ENCODE measurements at regions not wholly inside any gene's neighbourhood (a gene's known extent, or its start where the extent isn't known, plus 50 kb on each side); places are given as distances from the start of the nearest gene placed in this dataset.

DNA sequence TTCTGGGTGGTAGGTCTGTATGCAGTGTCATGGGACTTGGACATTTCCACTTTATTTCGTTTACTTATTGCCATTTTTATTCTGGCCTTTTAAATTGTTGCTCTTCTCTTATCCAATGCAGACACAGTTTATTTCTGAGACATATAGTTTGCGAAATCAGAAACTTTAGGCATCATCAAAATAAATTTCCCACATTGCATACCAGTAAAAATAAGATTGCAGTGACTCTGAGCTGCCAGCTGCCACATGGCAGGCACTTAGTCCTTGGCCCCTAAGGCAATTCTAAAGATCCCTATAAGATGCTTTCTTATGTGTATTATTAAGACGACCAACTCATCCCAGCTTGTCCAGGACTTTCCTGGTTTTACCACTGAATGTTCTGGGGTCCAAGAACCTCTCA, 81.8 kb upstream of the ANKRD1 start:
- TF ChIP-seq, protein P1, sequence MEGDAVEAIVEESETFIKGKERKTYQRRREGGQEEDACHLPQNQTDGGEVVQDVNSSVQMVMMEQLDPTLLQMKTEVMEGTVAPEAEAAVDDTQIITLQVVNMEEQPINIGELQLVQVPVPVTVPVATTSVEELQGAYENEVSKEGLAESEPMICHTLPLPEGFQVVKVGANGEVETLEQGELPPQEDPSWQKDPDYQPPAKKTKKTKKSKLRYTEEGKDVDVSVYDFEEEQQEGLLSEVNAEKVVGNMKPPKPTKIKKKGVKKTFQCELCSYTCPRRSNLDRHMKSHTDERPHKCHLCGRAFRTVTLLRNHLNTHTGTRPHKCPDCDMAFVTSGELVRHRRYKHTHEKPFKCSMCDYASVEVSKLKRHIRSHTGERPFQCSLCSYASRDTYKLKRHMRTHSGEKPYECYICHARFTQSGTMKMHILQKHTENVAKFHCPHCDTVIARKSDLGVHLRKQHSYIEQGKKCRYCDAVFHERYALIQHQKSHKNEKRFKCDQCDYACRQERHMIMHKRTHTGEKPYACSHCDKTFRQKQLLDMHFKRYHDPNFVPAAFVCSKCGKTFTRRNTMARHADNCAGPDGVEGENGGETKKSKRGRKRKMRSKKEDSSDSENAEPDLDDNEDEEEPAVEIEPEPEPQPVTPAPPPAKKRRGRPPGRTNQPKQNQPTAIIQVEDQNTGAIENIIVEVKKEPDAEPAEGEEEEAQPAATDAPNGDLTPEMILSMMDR (IDR thresholded peaks at IDR 0.05) = no peak
- no peak for TF ChIP-seq ZFX (IDR thresholded peaks at IDR 0.05; ENCODE audit: borderline replicate concordance)
